ENCODE measurements at regions not wholly inside any gene's neighbourhood (a gene's known extent, or its start where the extent isn't known, plus 50 kb on each side); places are given as distances from the start of the nearest gene placed in this dataset.
"Not testable (repeated sequence)": the region's sequence is repeated elsewhere in the genome, so short reads cannot be mapped to it uniquely, and the experiment has no call there.

DNA sequence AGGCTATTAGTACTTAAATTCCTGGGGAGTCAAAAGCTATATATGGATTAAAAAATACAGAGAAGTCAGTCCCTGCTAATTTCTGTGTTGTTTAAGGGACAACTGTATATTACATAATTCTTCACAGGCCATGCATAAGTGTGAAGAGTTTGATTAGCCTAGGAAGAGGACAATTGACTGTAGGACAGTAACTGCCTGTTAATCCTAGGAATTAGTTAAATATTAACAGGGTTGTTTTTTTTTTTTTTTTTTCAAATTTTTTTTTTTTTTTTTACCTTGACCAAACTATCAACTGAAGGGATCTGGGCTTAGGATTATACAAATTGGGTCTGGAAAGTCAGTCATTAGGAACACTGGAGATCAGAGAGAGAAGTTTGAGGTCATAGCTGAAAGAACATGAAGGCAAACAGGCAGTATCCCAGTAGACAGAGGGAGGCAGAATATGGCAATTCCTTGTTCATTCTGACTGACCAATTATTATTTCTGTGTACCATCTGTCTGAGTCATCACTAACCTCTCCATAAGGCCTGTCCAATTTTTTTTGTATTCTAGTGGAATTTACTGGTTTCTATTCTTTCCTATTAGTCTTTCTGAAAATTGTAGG, 1139.2 kb downstream of the SORCS1 start:
- no peaks in the 10 kb centered on the region for H3K27me3 ChIP-seq (ENCODE audit: control insufficient read depth, insufficient read depth, low read length)
- ATAC-seq (no peak), DNase-seq (ENCODE audit: low read depth, low spot score) (no peak)
- H3K9me3 ChIP-seq (ENCODE audit: control insufficient read depth, insufficient read depth, low read depth, low read length), result no peaks in the 10 kb centered on the region
- CTCF ChIA-PET, result no interaction called here
- in situ Hi-C loops (cut with HindIII; ENCODE audit: low pct_unique_long_range_greater_than_20kb, low sequenced_read_pairs), result no loop called here
- TF ChIP-seq POLR2AphosphoS5 (IDR thresholded peaks at IDR 0.05; ENCODE audit: low read depth, low read length) (no peak), SIN3A (IDR thresholded peaks at IDR 0.05; ENCODE audit: borderline replicate concordance, insufficient read depth, low read depth, low read length) (no peak), TCF7L2 (IDR thresholded peaks at IDR 0.05; ENCODE audit: low read depth, low read length) (no peak)
- TF ChIP-seq, protein P1, sequence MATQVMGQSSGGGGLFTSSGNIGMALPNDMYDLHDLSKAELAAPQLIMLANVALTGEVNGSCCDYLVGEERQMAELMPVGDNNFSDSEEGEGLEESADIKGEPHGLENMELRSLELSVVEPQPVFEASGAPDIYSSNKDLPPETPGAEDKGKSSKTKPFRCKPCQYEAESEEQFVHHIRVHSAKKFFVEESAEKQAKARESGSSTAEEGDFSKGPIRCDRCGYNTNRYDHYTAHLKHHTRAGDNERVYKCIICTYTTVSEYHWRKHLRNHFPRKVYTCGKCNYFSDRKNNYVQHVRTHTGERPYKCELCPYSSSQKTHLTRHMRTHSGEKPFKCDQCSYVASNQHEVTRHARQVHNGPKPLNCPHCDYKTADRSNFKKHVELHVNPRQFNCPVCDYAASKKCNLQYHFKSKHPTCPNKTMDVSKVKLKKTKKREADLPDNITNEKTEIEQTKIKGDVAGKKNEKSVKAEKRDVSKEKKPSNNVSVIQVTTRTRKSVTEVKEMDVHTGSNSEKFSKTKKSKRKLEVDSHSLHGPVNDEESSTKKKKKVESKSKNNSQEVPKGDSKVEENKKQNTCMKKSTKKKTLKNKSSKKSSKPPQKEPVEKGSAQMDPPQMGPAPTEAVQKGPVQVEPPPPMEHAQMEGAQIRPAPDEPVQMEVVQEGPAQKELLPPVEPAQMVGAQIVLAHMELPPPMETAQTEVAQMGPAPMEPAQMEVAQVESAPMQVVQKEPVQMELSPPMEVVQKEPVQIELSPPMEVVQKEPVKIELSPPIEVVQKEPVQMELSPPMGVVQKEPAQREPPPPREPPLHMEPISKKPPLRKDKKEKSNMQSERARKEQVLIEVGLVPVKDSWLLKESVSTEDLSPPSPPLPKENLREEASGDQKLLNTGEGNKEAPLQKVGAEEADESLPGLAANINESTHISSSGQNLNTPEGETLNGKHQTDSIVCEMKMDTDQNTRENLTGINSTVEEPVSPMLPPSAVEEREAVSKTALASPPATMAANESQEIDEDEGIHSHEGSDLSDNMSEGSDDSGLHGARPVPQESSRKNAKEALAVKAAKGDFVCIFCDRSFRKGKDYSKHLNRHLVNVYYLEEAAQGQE (IDR thresholded peaks at IDR 0.05; ENCODE audit: insufficient read depth in 1 of 2, low read depth in 2 of 2, low read length in 1 of 2), result no peak
- TF ChIP-seq, protein P2, sequence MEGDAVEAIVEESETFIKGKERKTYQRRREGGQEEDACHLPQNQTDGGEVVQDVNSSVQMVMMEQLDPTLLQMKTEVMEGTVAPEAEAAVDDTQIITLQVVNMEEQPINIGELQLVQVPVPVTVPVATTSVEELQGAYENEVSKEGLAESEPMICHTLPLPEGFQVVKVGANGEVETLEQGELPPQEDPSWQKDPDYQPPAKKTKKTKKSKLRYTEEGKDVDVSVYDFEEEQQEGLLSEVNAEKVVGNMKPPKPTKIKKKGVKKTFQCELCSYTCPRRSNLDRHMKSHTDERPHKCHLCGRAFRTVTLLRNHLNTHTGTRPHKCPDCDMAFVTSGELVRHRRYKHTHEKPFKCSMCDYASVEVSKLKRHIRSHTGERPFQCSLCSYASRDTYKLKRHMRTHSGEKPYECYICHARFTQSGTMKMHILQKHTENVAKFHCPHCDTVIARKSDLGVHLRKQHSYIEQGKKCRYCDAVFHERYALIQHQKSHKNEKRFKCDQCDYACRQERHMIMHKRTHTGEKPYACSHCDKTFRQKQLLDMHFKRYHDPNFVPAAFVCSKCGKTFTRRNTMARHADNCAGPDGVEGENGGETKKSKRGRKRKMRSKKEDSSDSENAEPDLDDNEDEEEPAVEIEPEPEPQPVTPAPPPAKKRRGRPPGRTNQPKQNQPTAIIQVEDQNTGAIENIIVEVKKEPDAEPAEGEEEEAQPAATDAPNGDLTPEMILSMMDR (IDR thresholded peaks at IDR 0.05), result no peak
- intact Hi-C loops (cut with micrococcal nuclease; ENCODE audit: unreplicated experiment), result no loop called here
- no peak overlapping the region for H3K4me3 ChIP-seq (ENCODE audit: low read depth in 2 of 2, low read length in 2 of 2)
- no peaks in the 10 kb centered on the region for H3K36me3 ChIP-seq (ENCODE audit: control insufficient read depth, insufficient read depth, low read length)
- H3K4me1 ChIP-seq (ENCODE audit: control insufficient read depth, insufficient read depth, low read length), result no peaks in the 10 kb centered on the region
- BruUV-seq (replicated peaks), result no TSS peak
- H3K27ac ChIP-seq (ENCODE audit: low read length), result no peak overlapping the region
- POLR2A ChIA-PET, result no interaction called here

DNA sequence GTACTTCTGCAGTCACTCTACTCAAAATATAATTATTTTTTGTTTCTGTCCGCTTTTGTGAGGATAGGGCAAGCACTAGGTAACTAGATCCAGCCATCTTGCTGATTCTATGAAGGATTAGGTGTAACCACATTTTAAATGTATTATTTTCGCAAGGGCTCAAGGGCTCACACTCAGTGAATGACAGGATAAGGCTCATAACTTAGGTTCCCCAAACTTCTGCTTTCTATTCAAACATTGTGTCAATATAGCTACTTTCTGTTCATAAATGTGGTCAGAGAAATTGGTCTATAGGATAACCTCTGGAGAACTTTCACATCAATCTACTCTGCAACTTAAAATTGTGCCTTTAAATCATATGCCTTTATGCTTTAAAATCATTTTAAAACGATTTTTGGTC, 1141.2 kb downstream of the SORCS1 start:
- no TSS peak for BruUV-seq (replicated peaks)
- ChIA-PET POLR2A (no interaction called here), CTCF (no interaction called here)
- Histone ChIP-seq H3K4me1 (ENCODE audit: control insufficient read depth, insufficient read depth, low read length) (no peaks in the 10 kb centered on the region), H3K27me3 (ENCODE audit: control insufficient read depth, insufficient read depth, low read length) (no peaks in the 10 kb centered on the region), H3K4me3 (ENCODE audit: low read depth in 2 of 2, low read length in 2 of 2) (no peak overlapping the region), H3K9me3 (ENCODE audit: control insufficient read depth, insufficient read depth, low read depth, low read length) (no peaks in the 10 kb centered on the region), H3K27ac (ENCODE audit: low read length) (no peak overlapping the region), H3K36me3 (ENCODE audit: control insufficient read depth, insufficient read depth, low read length) (no peaks in the 10 kb centered on the region)
- in situ Hi-C loops (cut with HindIII; ENCODE audit: low pct_unique_long_range_greater_than_20kb, low sequenced_read_pairs) (no loop called here), intact Hi-C loops (cut with micrococcal nuclease; ENCODE audit: unreplicated experiment) (no loop called here)
- ATAC-seq, result no peak
- DNase-seq (ENCODE audit: low read depth, low spot score), result no peak
- TF ChIP-seq TCF7L2 (IDR thresholded peaks at IDR 0.05; ENCODE audit: low read depth, low read length) (no peak), POLR2AphosphoS5 (IDR thresholded peaks at IDR 0.05; ENCODE audit: low read depth, low read length) (no peak), SIN3A (IDR thresholded peaks at IDR 0.05; ENCODE audit: borderline replicate concordance, insufficient read depth, low read depth, low read length) (no peak)
- TF ChIP-seq, protein P2 (IDR thresholded peaks at IDR 0.05), result no peak
- TF ChIP-seq, protein P1 (IDR thresholded peaks at IDR 0.05; ENCODE audit: insufficient read depth in 1 of 2, low read depth in 2 of 2, low read length in 1 of 2), result no peak

DNA sequence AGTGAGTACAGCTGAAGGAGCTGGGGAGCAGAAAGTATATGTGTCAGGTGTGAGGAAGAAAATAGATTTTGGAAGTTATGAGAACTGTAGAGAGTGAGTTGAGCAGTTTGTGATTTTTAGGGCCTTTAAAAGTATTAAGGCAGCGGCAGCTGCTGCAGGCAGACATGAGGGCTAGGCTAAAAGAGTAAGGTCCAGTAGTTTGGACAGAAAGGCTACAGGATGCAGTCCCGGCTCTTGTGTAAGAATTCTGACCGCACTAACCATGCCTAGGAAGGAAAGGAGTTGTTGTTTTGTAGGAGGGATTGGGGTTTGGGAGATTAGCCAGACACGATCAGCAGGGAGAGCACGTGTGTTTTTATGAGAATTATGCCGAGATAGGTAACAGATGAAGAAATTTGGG, 1144.9 kb downstream of the SORCS1 start:
- ATAC-seq; BruUV-seq (replicated peaks); in situ Hi-C loops (cut with HindIII; ENCODE audit: low pct_unique_long_range_greater_than_20kb, low sequenced_read_pairs); intact Hi-C loops (cut with micrococcal nuclease; ENCODE audit: unreplicated experiment); H3K27me3 ChIP-seq (ENCODE audit: control insufficient read depth, insufficient read depth, low read length); H3K27ac ChIP-seq (ENCODE audit: low read length); POLR2A ChIA-PET; H3K4me3 ChIP-seq (ENCODE audit: low read depth in 2 of 2, low read length in 2 of 2); CTCF ChIA-PET; H3K4me1 ChIP-seq (ENCODE audit: control insufficient read depth, insufficient read depth, low read length); H3K9me3 ChIP-seq (ENCODE audit: control insufficient read depth, insufficient read depth, low read depth, low read length); DNase-seq (ENCODE audit: low read depth, low spot score); H3K36me3 ChIP-seq (ENCODE audit: control insufficient read depth, insufficient read depth, low read length): not testable (repeated sequence)

Measured in Panc1 (cell line).